GM12874 (cell line): ENCODE measurements at regions not wholly inside any gene's neighbourhood (a gene's known extent, or its start where the extent isn't known, plus 50 kb on each side); places are given as distances from the start of the nearest gene placed in this dataset.

Experiments
- CTCF ChIP-seq: IDR thresholded peaks from 2 replicates; pipeline ENCODE4 v1.5.1; 2011; ENCODE audit warnings: low read depth, mild to moderate bottlenecking, control low read depth, low read length, moderate library complexity; ENCODE audit not compliant: insufficient read depth

- TF ChIP-seq CTCF = no peak
Measured at GRCh38 chr2:117762454-117762853, 52.0 kb upstream of the DDX18 start.

- no peak for TF ChIP-seq CTCF
Measured at GRCh38 chr2:117763804-117764203, 50.7 kb upstream of the DDX18 start.
